NCI-H1417 treated with DMSO at 0.1 percent for 48 hours (cell line): ENCODE measurements at regions not wholly inside any gene's neighbourhood (a gene's known extent, or its start where the extent isn't known, plus 50 kb on each side); places are given as distances from the start of the nearest gene placed in this dataset.
"Not testable (repeated sequence)": the region's sequence is repeated elsewhere in the genome, so short reads cannot be mapped to it uniquely, and the experiment has no call there.

Experiments used
- DNase-seq: peaks from one replicate; lab custom pipeline; 2025; lab: John Stamatoyannopoulos, UW

- DNase-seq, result no peak
Observed at GRCh38 chr3:177778633-177779032, 581.4 kb upstream of the TBL1XR1 start.

GRCh38 chr3:177781686-177782161, 584.4 kb upstream of the TBL1XR1 start:
- no peak for DNase-seq

GRCh38 chr3:177783338-177783737, 586.1 kb upstream of the TBL1XR1 start:
- no peak for DNase-seq

- no peak for DNase-seq
Observed at GRCh38 chr3:177783767-177784166, 586.5 kb upstream of the TBL1XR1 start.

GRCh38 chr3:177787279-177788041, 590.2 kb upstream of the TBL1XR1 start:
- no peak for DNase-seq

GRCh38 chr3:177789500-177789899, 592.2 kb upstream of the TBL1XR1 start:
- DNase-seq, result no peak

- DNase-seq, result no peak
Observed at GRCh38 chr3:177792311-177793030, 595.2 kb upstream of the TBL1XR1 start.

- DNase-seq, result no peak
Observed at GRCh38 chr3:177793451-177793850, 596.2 kb upstream of the TBL1XR1 start.

GRCh38 chr3:177795216-177795615, 597.9 kb upstream of the TBL1XR1 start:
- no peak for DNase-seq

- DNase-seq, result no peak
Observed at GRCh38 chr3:177795859-177796258, 598.6 kb upstream of the TBL1XR1 start.

- not testable (repeated sequence) for DNase-seq
Observed at GRCh38 chr3:177800147-177800546, 602.9 kb upstream of the TBL1XR1 start.

- no peak for DNase-seq
Observed at GRCh38 chr3:177800561-177800960, 603.3 kb upstream of the TBL1XR1 start.

- no peak for DNase-seq
Observed at GRCh38 chr3:177802151-177802900, 605.0 kb upstream of the TBL1XR1 start.

GRCh38 chr3:177803500-177803899, 606.2 kb upstream of the TBL1XR1 start:
- no peak for DNase-seq

GRCh38 chr3:177804032-177804431, 606.8 kb upstream of the TBL1XR1 start:
- DNase-seq, result no peak

GRCh38 chr3:177804646-177805045, 607.4 kb upstream of the TBL1XR1 start:
- no peak for DNase-seq

GRCh38 chr3:177807150-177807875, 610.0 kb upstream of the TBL1XR1 start:
- no peak for DNase-seq

GRCh38 chr3:177808928-177809478, 611.7 kb upstream of the TBL1XR1 start:
- not testable (repeated sequence) for DNase-seq

- no peak for DNase-seq
Observed at GRCh38 chr3:177810162-177810623, 612.9 kb upstream of the TBL1XR1 start.

GRCh38 chr3:177811112-177811511, 613.8 kb upstream of the TBL1XR1 start:
- no peak for DNase-seq

GRCh38 chr3:177811835-177812234, 614.6 kb upstream of the TBL1XR1 start:
- DNase-seq, result no peak
